Panc1 (cell line): ENCODE measurements at regions not wholly inside any gene's neighbourhood (a gene's known extent, or its start where the extent isn't known, plus 50 kb on each side); places are given as distances from the start of the nearest gene placed in this dataset.
"Not testable (repeated sequence)": the region's sequence is repeated elsewhere in the genome, so short reads cannot be mapped to it uniquely, and the experiment has no call there.

ENCODE experiments used
- POLR2AphosphoS5 ChIP-seq: IDR thresholded peaks from 2 replicates; pipeline ENCODE4 v1.6.1; 2012; ENCODE audit warnings: mild to moderate bottlenecking, low read depth, low read length, moderate library complexity
- TF ChIP-seq, protein P1 (sequence below): fragments of 450-650 bp; IDR thresholded peaks from 2 replicates; pipeline ENCODE4 v1.5.1; 2017; ENCODE audit warnings: mild to moderate bottlenecking
- TF ChIP-seq, protein P2 (sequence below), 2 experiments: IDR thresholded peaks; 2 replicates each; pipeline ENCODE4 v1.6.1; 2011 to 2012; ENCODE audit warnings: low read depth in 2 of 2, control low read depth in 1 of 2, low read length in 1 of 2, mild to moderate bottlenecking in 1 of 2, moderate library complexity in 1 of 2; ENCODE audit not compliant: insufficient read depth in 1 of 2

DNA sequence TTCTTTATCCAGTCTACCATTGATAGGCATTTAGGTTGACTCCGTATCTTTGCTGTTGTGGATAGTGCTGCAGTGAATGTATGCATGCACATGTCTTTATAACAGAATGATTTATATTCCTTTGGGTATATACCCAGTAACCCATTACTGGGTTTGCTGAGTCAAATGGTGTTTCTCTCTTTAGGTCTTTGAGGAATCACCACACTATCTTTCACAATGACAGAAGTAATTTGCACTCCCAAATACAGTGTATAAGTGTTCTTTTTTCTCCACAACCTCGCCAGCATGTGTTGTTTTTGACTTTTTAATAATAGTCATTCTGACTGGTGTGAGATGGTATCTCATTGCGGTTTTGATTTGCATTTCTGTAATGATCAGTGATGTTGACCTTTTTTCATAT is 271.3 kb downstream of the SV2B start:
- TF ChIP-seq, protein P1, sequence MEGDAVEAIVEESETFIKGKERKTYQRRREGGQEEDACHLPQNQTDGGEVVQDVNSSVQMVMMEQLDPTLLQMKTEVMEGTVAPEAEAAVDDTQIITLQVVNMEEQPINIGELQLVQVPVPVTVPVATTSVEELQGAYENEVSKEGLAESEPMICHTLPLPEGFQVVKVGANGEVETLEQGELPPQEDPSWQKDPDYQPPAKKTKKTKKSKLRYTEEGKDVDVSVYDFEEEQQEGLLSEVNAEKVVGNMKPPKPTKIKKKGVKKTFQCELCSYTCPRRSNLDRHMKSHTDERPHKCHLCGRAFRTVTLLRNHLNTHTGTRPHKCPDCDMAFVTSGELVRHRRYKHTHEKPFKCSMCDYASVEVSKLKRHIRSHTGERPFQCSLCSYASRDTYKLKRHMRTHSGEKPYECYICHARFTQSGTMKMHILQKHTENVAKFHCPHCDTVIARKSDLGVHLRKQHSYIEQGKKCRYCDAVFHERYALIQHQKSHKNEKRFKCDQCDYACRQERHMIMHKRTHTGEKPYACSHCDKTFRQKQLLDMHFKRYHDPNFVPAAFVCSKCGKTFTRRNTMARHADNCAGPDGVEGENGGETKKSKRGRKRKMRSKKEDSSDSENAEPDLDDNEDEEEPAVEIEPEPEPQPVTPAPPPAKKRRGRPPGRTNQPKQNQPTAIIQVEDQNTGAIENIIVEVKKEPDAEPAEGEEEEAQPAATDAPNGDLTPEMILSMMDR: not testable (repeated sequence)
- TF ChIP-seq POLR2AphosphoS5: not testable (repeated sequence)
- TF ChIP-seq, protein P2, sequence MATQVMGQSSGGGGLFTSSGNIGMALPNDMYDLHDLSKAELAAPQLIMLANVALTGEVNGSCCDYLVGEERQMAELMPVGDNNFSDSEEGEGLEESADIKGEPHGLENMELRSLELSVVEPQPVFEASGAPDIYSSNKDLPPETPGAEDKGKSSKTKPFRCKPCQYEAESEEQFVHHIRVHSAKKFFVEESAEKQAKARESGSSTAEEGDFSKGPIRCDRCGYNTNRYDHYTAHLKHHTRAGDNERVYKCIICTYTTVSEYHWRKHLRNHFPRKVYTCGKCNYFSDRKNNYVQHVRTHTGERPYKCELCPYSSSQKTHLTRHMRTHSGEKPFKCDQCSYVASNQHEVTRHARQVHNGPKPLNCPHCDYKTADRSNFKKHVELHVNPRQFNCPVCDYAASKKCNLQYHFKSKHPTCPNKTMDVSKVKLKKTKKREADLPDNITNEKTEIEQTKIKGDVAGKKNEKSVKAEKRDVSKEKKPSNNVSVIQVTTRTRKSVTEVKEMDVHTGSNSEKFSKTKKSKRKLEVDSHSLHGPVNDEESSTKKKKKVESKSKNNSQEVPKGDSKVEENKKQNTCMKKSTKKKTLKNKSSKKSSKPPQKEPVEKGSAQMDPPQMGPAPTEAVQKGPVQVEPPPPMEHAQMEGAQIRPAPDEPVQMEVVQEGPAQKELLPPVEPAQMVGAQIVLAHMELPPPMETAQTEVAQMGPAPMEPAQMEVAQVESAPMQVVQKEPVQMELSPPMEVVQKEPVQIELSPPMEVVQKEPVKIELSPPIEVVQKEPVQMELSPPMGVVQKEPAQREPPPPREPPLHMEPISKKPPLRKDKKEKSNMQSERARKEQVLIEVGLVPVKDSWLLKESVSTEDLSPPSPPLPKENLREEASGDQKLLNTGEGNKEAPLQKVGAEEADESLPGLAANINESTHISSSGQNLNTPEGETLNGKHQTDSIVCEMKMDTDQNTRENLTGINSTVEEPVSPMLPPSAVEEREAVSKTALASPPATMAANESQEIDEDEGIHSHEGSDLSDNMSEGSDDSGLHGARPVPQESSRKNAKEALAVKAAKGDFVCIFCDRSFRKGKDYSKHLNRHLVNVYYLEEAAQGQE (IDR thresholded peaks at IDR 0.05; ENCODE audit: insufficient read depth in 1 of 2, low read depth in 2 of 2, low read length in 1 of 2): not testable (repeated sequence)
